GM12874 (cell line): ENCODE measurements at regions not wholly inside any gene's neighbourhood (a gene's known extent, or its start where the extent isn't known, plus 50 kb on each side); places are given as distances from the start of the nearest gene placed in this dataset.

Experiments
- TF ChIP-seq, protein P1 (sequence below): IDR thresholded peaks from 2 replicates; pipeline ENCODE4 v1.5.1; 2011; ENCODE audit warnings: low read depth, mild to moderate bottlenecking, control low read depth, low read length, moderate library complexity; ENCODE audit not compliant: insufficient read depth

DNA sequence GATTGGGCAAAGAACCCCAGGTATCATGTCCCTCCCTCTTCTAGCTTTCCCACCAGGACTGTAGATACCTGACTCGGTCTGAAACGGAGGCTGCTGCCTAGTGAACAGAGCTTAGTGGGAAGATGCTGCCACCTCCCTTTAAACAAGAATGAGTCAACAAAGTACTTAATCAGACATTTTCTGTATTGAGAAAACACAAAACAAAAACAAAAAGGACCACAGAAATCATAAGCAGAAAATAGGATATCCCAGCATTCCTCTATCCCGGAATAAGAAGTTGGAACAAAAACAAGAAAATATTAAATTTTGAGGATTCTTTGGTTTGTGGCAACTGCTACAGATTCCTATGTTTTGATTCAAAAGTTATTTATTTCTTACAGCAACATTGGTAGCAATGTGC is 51.7 kb upstream of the COL8A1 start:
- TF ChIP-seq, protein P1, sequence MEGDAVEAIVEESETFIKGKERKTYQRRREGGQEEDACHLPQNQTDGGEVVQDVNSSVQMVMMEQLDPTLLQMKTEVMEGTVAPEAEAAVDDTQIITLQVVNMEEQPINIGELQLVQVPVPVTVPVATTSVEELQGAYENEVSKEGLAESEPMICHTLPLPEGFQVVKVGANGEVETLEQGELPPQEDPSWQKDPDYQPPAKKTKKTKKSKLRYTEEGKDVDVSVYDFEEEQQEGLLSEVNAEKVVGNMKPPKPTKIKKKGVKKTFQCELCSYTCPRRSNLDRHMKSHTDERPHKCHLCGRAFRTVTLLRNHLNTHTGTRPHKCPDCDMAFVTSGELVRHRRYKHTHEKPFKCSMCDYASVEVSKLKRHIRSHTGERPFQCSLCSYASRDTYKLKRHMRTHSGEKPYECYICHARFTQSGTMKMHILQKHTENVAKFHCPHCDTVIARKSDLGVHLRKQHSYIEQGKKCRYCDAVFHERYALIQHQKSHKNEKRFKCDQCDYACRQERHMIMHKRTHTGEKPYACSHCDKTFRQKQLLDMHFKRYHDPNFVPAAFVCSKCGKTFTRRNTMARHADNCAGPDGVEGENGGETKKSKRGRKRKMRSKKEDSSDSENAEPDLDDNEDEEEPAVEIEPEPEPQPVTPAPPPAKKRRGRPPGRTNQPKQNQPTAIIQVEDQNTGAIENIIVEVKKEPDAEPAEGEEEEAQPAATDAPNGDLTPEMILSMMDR = no peak

DNA sequence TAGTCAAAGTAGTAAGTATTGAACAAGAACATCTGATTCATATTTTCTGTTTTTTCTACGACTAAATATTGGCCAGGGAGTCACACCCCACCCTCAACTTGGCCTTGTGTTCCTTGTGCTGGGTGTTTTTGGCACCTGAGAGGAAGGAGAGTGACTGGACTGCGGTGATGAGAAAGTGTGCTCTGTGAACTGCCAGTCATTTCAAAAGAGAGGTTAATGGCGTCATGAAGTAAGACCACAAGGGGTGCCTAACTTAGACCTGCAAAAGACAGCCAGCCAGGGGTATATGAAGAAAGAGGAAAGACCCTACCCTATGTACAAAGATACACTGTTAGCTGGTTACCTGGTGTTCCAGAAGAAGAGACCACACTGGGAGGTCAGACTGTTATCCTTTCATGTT is 58.4 kb upstream of the COL8A1 start:
- TF ChIP-seq, protein P1 = no peak

DNA sequence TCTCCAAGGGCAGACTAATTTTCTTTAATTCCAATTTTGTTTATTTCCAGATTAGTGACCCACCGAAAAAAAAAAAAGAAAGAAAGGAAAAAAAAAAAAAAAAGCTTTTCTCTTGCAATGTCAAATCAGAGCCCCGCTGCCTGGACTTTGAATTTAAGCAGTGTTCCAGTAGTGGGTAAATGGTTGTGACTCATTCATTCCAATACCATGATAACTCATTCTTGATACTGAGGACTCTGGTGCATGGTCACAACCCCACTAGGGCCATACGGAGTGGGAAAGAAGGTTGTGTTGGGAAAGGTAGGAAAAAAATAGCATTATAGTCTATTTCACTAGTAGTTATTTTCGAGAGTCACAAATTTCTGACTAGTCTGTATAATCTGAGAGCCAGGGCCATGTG is 59.1 kb upstream of the COL8A1 start:
- TF ChIP-seq, protein P1 = no peak

DNA sequence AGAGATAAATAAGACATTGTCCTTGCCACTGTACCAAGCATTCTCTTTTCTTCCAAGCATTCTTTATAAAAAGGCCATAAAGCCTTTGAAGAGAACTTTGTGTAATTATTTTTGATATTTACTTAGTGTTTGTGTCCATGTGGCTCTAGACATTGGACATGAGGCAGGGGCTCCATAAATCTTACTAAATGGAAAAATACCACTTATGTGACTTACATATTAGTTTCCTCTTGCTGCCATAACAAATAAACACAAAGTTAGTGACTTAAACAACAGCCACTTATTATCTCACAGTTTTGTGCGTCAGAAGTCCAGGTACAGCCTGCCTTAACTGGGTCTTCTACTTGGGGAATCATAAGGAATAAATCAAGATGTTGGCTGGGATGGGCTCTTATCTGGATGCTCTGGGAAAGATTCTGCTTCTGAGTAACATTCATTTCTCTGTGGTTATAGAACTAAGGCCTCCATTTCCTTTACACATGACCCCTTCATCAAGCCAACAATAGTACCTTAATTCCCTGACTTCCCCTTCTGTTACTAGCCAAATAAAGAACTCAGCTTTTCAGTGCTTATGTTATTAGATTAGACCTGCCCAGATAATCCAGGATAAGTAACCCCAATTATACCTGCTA is 59.9 kb upstream of the COL8A1 start:
- TF ChIP-seq, protein P1 = no peak

DNA sequence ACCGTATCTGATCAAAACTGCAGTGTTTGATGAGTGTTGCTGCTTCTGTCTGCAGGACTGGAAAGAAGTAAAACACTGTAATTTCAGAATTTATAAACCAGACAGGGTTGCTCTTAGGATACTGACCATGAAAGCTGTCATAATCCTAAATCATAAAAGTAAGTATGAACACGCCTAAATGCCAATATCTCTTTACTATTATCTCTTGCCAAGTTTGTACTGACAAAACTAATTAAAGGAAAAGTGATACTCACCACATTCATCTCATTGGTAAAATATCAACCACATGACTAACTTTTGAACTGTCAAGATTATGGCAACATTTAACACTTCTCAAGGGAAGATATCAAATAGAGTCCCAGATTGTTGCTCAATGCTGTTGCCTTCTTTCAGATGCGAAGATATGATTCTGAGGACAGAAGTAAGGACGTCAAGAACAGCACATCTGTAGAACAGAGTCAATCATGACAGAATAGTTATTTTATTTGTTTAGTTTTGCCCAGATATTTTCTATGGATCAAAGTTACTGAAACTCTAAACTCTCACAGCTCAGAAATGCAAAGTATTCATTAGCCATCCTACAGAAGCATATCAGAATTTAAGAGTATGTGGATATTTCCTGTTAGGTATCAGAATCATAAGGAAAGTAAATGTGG is 61.4 kb upstream of the COL8A1 start:
- TF ChIP-seq, protein P1 = no peak

DNA sequence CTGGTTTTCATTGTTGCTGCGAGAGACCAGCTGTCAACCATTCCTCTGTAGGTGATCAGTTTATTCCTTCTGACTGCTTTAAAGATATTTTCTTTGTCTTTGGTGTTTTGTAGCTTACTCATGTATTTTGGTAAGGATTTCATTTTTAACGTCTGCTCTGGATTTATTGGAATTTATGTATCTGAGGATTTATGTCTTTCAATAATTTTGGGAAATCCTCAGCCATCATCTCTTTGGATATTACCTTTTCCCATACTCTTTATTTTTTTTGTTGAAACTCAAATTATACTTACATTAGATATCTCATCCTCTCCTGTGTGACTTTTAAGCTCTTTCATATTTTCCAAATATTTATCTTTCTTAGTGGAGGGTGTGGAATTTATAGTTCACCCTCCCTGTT is 62.7 kb upstream of the COL8A1 start:
- TF ChIP-seq, protein P1 = no peak

DNA sequence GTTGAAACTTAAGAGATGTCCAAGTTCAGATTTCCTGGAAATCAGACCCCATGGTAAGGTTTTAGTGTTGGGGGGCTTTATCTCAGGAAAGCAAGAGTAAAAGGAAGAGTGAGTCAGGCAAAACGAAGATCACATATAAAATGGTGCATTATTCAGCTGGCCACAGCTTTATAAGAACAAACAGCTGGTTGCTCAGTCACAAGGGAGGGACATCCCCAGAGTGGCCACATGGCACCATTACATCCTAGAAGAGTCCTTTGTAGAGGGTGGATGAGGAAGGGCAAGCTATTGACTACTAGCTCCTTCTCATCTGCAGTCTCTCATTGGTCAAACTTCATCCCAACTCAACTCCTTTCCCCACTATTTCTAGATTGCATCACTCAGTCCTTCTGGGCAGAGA is 68.3 kb upstream of the COL8A1 start:
- TF ChIP-seq, protein P1 = no peak
